ENCODE measurements at regions not wholly inside any gene's neighbourhood (a gene's known extent, or its start where the extent isn't known, plus 50 kb on each side); places are given as distances from the start of the nearest gene placed in this dataset.

DNA sequence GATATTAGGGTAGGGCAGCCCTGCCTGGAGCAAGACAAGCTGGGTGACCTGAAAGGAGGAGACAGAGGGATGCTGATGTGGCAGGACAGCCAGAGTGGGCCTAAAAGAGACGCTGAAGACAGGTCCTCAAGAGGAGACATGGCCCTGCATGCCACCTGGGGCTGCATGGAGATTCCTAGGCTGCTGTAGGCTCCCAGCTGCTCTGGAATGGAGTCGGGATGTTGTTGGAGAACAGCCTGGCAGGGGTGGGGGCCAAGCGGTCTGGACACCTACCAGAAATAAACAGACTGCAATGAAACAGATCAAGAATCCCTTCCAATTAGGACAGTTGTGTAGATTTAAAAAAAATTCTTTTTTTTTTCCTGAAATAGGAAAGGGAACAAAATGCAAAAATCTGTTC, 97.8 kb upstream of the NPAS2 start:
- Histone ChIP-seq H3K27ac (no peak overlapping the region), H3K4me3 (ENCODE audit: low read depth, low read length) (no peak overlapping the region), H3K36me3 (no peaks in the 10 kb centered on the region), H3K9me3 (ENCODE audit: severe bottlenecking) (no peaks in the 10 kb centered on the region), H3K27me3 (ENCODE audit: insufficient read depth, low read depth, severe bottlenecking) (no peaks in the 10 kb centered on the region)
- DNase-seq, result no peak
- TF ChIP-seq, protein P1, sequence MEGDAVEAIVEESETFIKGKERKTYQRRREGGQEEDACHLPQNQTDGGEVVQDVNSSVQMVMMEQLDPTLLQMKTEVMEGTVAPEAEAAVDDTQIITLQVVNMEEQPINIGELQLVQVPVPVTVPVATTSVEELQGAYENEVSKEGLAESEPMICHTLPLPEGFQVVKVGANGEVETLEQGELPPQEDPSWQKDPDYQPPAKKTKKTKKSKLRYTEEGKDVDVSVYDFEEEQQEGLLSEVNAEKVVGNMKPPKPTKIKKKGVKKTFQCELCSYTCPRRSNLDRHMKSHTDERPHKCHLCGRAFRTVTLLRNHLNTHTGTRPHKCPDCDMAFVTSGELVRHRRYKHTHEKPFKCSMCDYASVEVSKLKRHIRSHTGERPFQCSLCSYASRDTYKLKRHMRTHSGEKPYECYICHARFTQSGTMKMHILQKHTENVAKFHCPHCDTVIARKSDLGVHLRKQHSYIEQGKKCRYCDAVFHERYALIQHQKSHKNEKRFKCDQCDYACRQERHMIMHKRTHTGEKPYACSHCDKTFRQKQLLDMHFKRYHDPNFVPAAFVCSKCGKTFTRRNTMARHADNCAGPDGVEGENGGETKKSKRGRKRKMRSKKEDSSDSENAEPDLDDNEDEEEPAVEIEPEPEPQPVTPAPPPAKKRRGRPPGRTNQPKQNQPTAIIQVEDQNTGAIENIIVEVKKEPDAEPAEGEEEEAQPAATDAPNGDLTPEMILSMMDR (IDR thresholded peaks at IDR 0.05; ENCODE audit: low read depth, low read length), result no peak

DNA sequence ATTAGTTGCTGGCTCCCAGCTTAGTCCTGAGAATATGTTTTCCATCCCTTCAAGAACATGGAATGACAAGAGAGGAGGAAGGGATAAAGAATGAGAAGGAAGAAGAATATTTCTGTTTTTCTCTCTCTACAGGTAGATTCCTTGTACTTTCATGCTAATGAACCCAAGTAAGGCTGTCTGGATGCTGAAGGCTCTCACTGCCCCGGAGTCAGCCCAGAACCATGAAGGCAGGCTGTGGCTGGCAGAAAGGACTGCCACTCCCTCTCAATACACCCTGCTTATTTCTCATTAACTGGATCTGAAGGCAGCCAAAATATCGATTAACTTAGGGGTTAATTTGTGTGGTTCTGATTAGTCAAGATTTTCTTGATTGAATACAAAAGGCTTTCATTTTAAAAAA, 93.1 kb upstream of the NPAS2 start:
- Histone ChIP-seq H3K9me3 (ENCODE audit: severe bottlenecking) (no peaks in the 10 kb centered on the region), H3K27ac (no peak overlapping the region), H3K27me3 (ENCODE audit: insufficient read depth, low read depth, severe bottlenecking) (no peaks in the 10 kb centered on the region), H3K36me3 (no peaks in the 10 kb centered on the region), H3K4me3 (ENCODE audit: low read depth, low read length) (no peak overlapping the region)
- TF ChIP-seq, protein P1 (IDR thresholded peaks at IDR 0.05; ENCODE audit: low read depth, low read length), result no peak
- DNase-seq, result no peak

DNA sequence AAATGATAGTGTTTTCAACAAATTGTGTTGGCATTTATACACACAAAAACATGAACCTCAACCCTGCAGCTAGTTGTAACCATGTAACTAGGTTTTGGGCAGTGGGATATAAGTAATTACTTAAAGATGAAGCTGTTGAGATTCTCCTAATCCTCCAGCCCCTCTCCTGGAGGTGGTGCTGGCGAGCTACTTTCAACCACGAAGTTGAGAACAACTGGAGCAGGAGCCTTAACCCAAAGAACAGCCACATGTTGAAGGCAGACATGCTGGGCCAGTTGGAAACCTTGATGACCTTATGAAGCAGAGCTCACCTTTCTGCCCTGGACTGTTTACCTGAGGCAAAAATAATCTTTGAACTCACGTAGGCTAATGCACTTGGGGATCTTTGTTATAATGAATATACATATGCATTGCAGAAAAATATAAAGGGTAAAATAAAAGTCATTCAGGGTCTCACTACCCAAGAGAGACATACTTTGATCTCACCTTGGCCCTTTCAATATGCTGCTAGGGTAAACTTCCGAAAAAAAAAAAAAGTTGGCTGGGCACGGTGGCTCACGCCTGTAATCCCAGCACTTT, 89.6 kb upstream of the NPAS2 start:
- no peaks in the 10 kb centered on the region for H3K36me3 ChIP-seq
- no peak overlapping the region for H3K27ac ChIP-seq
- no peaks in the 10 kb centered on the region for H3K9me3 ChIP-seq (ENCODE audit: severe bottlenecking)
- H3K4me3 ChIP-seq (ENCODE audit: low read depth, low read length), result no peak overlapping the region
- peak; percentile 47 for DNase-seq
- TF ChIP-seq, protein P1 (IDR thresholded peaks at IDR 0.05; ENCODE audit: low read depth, low read length), result peak; percentile 51; the same call in 1 of the 2 replicates
- H3K27me3 ChIP-seq (ENCODE audit: insufficient read depth, low read depth, severe bottlenecking), result no peaks in the 10 kb centered on the region

DNA sequence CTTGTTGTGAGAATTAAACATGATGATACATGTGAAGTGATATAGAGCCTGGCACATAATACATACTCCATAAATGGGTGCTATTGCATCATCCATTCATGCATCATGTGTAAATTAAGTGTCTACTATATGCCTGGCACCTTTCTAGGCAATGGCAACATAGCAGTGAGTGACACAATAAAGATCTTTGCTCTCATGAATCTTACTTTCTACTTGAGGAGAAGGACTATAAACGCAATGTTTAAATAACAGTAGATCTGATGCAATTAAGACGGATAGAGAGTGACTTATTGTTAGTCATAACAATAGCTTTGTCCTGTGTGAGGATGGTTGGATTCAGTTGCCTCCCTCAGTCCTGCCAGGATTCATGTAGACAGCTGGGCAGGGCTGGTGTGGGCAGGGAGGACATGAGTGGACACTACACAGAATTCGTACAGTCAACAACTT, 88.4 kb upstream of the NPAS2 start:
- Histone ChIP-seq H3K4me3 (ENCODE audit: low read depth, low read length) (no peak overlapping the region), H3K27me3 (ENCODE audit: insufficient read depth, low read depth, severe bottlenecking) (no peaks in the 10 kb centered on the region), H3K9me3 (ENCODE audit: severe bottlenecking) (no peaks in the 10 kb centered on the region), H3K36me3 (no peaks in the 10 kb centered on the region), H3K27ac (no peak overlapping the region)
- DNase-seq, result no peak
- TF ChIP-seq, protein P1 (IDR thresholded peaks at IDR 0.05; ENCODE audit: low read depth, low read length), result no peak

DNA sequence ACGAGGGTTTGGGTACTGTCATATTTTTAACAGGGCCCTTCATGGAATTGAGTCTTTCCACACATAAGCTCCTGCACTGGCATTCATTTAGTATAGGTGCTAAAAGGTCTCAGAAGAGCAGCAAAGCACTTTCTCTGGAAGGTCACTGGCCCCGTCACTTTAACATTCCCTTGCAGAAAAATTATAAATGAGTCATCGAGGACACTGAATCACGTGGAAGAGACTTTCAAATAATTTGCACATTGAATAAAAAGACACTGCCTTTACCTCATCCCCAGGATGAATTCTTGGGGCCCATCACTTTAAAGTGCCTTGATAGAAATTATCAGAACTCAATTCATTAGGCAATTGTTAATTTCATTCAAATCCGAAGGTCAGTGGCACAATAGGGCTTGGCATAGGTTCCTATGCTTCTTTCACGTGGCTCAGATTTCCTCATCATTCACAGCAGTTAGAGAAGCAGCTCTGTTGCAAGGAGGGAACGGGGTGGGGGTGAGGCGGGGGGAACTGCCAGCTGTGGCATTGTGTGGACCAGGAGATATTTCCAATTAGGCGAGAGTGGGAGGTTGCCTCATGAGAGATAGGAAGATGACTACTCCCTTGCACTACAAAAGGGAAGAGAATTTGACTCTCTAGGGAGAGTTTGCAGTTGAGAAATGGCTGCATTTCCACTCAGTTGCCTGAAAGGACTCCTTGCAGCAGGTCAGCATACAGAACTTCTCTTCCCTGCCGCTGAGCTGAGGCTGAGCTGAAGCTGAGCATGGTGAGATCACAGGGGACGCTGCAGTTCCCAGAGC, 86.3 kb upstream of the NPAS2 start:
- TF ChIP-seq, protein P1 (IDR thresholded peaks at IDR 0.05; ENCODE audit: low read depth, low read length), result no peak
- no peaks in the 10 kb centered on the region for H3K27me3 ChIP-seq (ENCODE audit: insufficient read depth, low read depth, severe bottlenecking)
- H3K27ac ChIP-seq, result no peak overlapping the region
- H3K36me3 ChIP-seq, result no peaks in the 10 kb centered on the region
- no peaks in the 10 kb centered on the region for H3K9me3 ChIP-seq (ENCODE audit: severe bottlenecking)
- DNase-seq, result no peak
- no peak overlapping the region for H3K4me3 ChIP-seq (ENCODE audit: low read depth, low read length)
